CD14-positive monocyte (primary cell): ENCODE measurements at regions not wholly inside any gene's neighbourhood (a gene's known extent, or its start where the extent isn't known, plus 50 kb on each side); places are given as distances from the start of the nearest gene placed in this dataset.

Experiments used
- DNase-seq, 3 donors: peaks; one replicate each; pipeline ENCODE4 v3.0.0-alpha.2; 2011 to 2022
- H2AFZ ChIP-seq: 2 replicates; pipeline ENCODE4 v1.6.0; 2012; ENCODE audit warnings: mild to moderate bottlenecking, low read depth, low read length, inconsistent platforms; ENCODE audit not compliant: insufficient read depth, poor library complexity, severe bottlenecking
- H3K27ac ChIP-seq, 2 donors: 1 replicate in 1 of 2; 2 replicates in 1 of 2; pipeline ENCODE4 v1.5.1; 2012 to 2013; ENCODE audit warnings: low read length in 2 of 2, control low read depth in 1 of 2, inconsistent platforms in 1 of 2, low read depth in 1 of 2, mild to moderate bottlenecking in 1 of 2
- H3K27me3 ChIP-seq, 2 donors: one replicate each; pipeline versions ENCODE4 v1.6.0 to v1.6.1; 2011 to 2013; ENCODE audit warnings: low read length in 2 of 2; ENCODE audit not compliant: control insufficient read depth in 2 of 2, insufficient read depth in 2 of 2
- H3K36me3 ChIP-seq, 2 donors: replicated peaks in 1 of 2; 1 replicate in 1 of 2; 2 replicates in 1 of 2; pipeline versions ENCODE4 v1.5.1 to v1.6.1; 2012 to 2013; ENCODE audit warnings: low read length in 2 of 2, control low read depth in 1 of 2, inconsistent platforms in 1 of 2, mild to moderate bottlenecking in 1 of 2; ENCODE audit not compliant: insufficient read depth in 2 of 2, control insufficient read depth in 1 of 2
- H3K4me1 ChIP-seq, 2 donors: 1 replicate in 1 of 2; 2 replicates in 1 of 2; pipeline versions ENCODE4 v1.5.1 to v1.6.1; 2012 to 2013; ENCODE audit warnings: low read length in 2 of 2, control low read depth in 1 of 2, inconsistent platforms in 1 of 2, mild to moderate bottlenecking in 1 of 2, moderate library complexity in 1 of 2; ENCODE audit not compliant: insufficient read depth in 2 of 2, control insufficient read depth in 1 of 2
- H3K4me2 ChIP-seq: replicated peaks from 2 replicates; pipeline ENCODE3; 2012; ENCODE audit warnings: low read length, moderate library complexity, mild to moderate bottlenecking; ENCODE audit not compliant: poor library complexity, severe bottlenecking; ENCODE audit errors: extremely low read depth
- H3K4me3 ChIP-seq, 3 experiments: fragments of 200-600 bp in 1 of 3; sonication (generic) in 1 of 3; replicated peaks in 1 of 3; 1 replicate in 2 of 3; 2 replicates in 1 of 3; pipeline ENCODE4 v1.5.1; 2011 to 2013; ENCODE audit warnings: low read length in 3 of 3, mild to moderate bottlenecking in 3 of 3, control low read depth in 2 of 3, low read depth in 2 of 3, inconsistent platforms in 1 of 3, moderate library complexity in 1 of 3
- H3K79me2 ChIP-seq: 2 replicates; pipeline ENCODE4 v1.6.0; 2012; ENCODE audit warnings: mild to moderate bottlenecking, control low read depth, inconsistent platforms, low read length, moderate library complexity; ENCODE audit not compliant: insufficient read depth
- H3K9ac ChIP-seq: 2 replicates; pipeline ENCODE4 v1.6.0; 2017; ENCODE audit warnings: low read length, mild to moderate bottlenecking; ENCODE audit not compliant: insufficient read depth, poor library complexity, severe bottlenecking
- H3K9me3 ChIP-seq, 2 donors: replicated peaks in 1 of 2; 1 replicate in 1 of 2; 2 replicates in 1 of 2; pipeline versions ENCODE4 v1.5.1 to v1.6.1; 2012 to 2013; ENCODE audit warnings: low read length in 2 of 2, control low read depth in 1 of 2; ENCODE audit not compliant: control insufficient read depth in 1 of 2, insufficient read depth in 1 of 2
- H4K20me1 ChIP-seq: 2 replicates; pipeline ENCODE4 v1.6.0; 2012; ENCODE audit warnings: mild to moderate bottlenecking, low read length, control low read depth, moderate library complexity; ENCODE audit not compliant: insufficient read depth
- H3K27ac Mint-ChIP-seq, 7 donors: one replicate each; pipeline ENCODE4 v1.8.0; 2020; ENCODE audit warnings: mild to moderate bottlenecking in 7 of 7, mixed read lengths in 7 of 7, moderate library complexity in 6 of 7, inconsistent platforms in 2 of 7
- H3K27me3 Mint-ChIP-seq, 3 donors: one replicate each; pipeline ENCODE4 v1.8.0; 2021 to 2022; ENCODE audit warnings: low read depth in 3 of 3, mild to moderate bottlenecking in 3 of 3, mixed read lengths in 3 of 3, moderate library complexity in 3 of 3, inconsistent platforms in 1 of 3
- H3K36me3 Mint-ChIP-seq, 2 donors: one replicate each; pipeline ENCODE4 v1.8.0; 2020; ENCODE audit warnings: mixed read lengths in 2 of 2, inconsistent platforms in 1 of 2, mild to moderate bottlenecking in 1 of 2
- H3K4me1 Mint-ChIP-seq: one replicate; pipeline ENCODE4 v1.8.0; 2020; ENCODE audit warnings: mild to moderate bottlenecking, mixed read lengths
- H3K4me3 Mint-ChIP-seq, 2 donors: one replicate each; pipeline ENCODE4 v1.8.0; 2020; ENCODE audit warnings: mild to moderate bottlenecking in 2 of 2, mixed read lengths in 2 of 2, moderate library complexity in 1 of 2
- H3K9me3 Mint-ChIP-seq, 7 donors: one replicate each; pipeline ENCODE4 v1.8.0; 2020 to 2022; ENCODE audit warnings: mixed read lengths in 7 of 7, mild to moderate bottlenecking in 6 of 7, moderate library complexity in 6 of 7, inconsistent platforms in 2 of 7
- WGBS: methylation state at CpG from one replicate; pipeline ENCODE4 v1.1.5; 2013; ENCODE audit warnings: missing lambda C conversion rate; ENCODE audit not compliant: insufficient coverage; 5-methylcytosine and 5-hydroxymethylcytosine counted together
- intact Hi-C, 2 donors: fragments of 100-400 bp; cut with micrococcal nuclease; formaldehyde crosslinking; loops; one replicate each; pipeline versions ENCODE4 v1.15.0 to v1.15.1; 2023
- TF ChIP-seq, protein P1 (sequence below): fragments of 200-600 bp; IDR thresholded peaks from one replicate; pipeline ENCODE4 v1.8.0; 2022; ENCODE audit warnings: antibody characterized with exemption, mild to moderate bottlenecking

DNA sequence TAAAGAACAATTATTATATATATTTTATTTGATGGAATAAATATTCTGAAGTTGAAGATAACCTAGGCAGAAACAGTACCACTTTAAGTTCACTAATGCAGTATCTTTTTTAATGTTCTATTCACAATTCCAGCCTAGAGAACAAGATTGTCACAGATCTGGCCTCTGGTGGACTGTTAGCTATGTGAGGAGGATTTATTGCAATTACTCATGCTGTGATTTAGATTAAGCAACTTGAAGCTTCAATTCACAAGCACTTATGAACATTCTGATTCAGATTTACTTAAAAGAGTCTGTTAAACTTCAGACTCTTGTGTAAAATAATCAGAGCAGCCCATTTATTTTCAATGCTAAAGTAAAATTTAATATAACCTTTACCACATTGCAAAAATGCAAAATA is 1489.8 kb downstream of the STIM2 start:
- H3K36me3 ChIP-seq = no peaks in the 10 kb centered on the region
- Mint-ChIP-seq H3K9me3 (peaks cover 0 to 2% (median 0%) of the 10 kb centered on the region in 7 donors), H3K27me3 (no peaks in the 10 kb centered on the region), H3K36me3 (no peaks in the 10 kb centered on the region), H3K4me3 (no peak overlapping the region), H3K27ac (no peak overlapping the region), H3K4me1 (no peaks in the 10 kb centered on the region)
- no peaks in the 10 kb centered on the region for H3K4me1 ChIP-seq
- no peak overlapping the region for H3K4me3 ChIP-seq
- DNase-seq = no peak
- H3K27ac ChIP-seq = no peak overlapping the region
- H3K27me3 ChIP-seq = no peaks in the 10 kb centered on the region
- no peak overlapping the region for H3K4me2 ChIP-seq
- no peaks in the 10 kb centered on the region for H4K20me1 ChIP-seq
- no peaks in the 10 kb centered on the region for H3K9me3 ChIP-seq
- intact Hi-C loops = no loop called here
- no peaks in the 10 kb centered on the region for H3K79me2 ChIP-seq
- no peak overlapping the region for H3K9ac ChIP-seq
- H2AFZ ChIP-seq = no peak overlapping the region
- TF ChIP-seq, protein P1, sequence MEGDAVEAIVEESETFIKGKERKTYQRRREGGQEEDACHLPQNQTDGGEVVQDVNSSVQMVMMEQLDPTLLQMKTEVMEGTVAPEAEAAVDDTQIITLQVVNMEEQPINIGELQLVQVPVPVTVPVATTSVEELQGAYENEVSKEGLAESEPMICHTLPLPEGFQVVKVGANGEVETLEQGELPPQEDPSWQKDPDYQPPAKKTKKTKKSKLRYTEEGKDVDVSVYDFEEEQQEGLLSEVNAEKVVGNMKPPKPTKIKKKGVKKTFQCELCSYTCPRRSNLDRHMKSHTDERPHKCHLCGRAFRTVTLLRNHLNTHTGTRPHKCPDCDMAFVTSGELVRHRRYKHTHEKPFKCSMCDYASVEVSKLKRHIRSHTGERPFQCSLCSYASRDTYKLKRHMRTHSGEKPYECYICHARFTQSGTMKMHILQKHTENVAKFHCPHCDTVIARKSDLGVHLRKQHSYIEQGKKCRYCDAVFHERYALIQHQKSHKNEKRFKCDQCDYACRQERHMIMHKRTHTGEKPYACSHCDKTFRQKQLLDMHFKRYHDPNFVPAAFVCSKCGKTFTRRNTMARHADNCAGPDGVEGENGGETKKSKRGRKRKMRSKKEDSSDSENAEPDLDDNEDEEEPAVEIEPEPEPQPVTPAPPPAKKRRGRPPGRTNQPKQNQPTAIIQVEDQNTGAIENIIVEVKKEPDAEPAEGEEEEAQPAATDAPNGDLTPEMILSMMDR = no peak

DNA sequence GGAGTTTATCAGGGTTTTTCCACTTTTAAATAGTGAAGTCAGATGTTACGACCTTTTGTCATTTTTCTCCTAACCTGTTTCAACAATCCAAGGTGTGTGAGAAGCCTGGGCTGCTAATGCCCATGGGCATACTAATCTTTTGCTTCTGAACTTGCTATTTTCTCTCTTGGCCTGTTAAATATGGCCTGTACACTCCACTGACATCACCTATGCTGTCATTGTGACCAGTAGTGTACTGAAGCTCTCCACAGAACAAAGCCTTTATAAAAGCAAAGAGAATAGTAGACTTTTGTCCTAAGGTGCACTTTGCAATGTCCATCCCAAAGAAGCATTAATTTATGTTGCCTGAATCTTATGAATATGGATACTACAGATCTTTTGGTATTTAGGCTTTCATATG is 1490.5 kb downstream of the STIM2 start:
- Histone ChIP-seq H3K79me2 (no peaks in the 10 kb centered on the region), H3K9me3 (no peaks in the 10 kb centered on the region), H2AFZ (no peak overlapping the region), H4K20me1 (no peaks in the 10 kb centered on the region), H3K27me3 (no peaks in the 10 kb centered on the region), H3K4me3 (no peak overlapping the region), H3K4me2 (no peak overlapping the region), H3K9ac (no peak overlapping the region), H3K27ac (no peak overlapping the region), H3K4me1 (no peaks in the 10 kb centered on the region), H3K36me3 (no peaks in the 10 kb centered on the region)
- no peak overlapping the region for H3K27ac Mint-ChIP-seq
- intact Hi-C loops = no loop called here
- no peaks in the 10 kb centered on the region for H3K27me3 Mint-ChIP-seq
- TF ChIP-seq, protein P1 = no peak
- WGBS = no CpG with 5 or more reads among the region's 1 CpG
- no peak for DNase-seq
- H3K4me1 Mint-ChIP-seq = no peaks in the 10 kb centered on the region
- peaks cover 0 to 2% (median 0%) of the 10 kb centered on the region in 7 donors for H3K9me3 Mint-ChIP-seq
- H3K4me3 Mint-ChIP-seq = no peak overlapping the region
- no peaks in the 10 kb centered on the region for H3K36me3 Mint-ChIP-seq
